GM23338 (cell line): ENCODE measurements at regions not wholly inside any gene's neighbourhood (a gene's known extent, or its start where the extent isn't known, plus 50 kb on each side); places are given as distances from the start of the nearest gene placed in this dataset.

Source experiments
- ATAC-seq: fragments of 200-7000 bp; cut with Tn5 transposase; 3 replicates; pipeline ENCODE4 v1.9.1; 2020
- DNase-seq: peaks from one replicate; pipeline ENCODE4 v3.0.0-alpha.2; 2015; ENCODE audit warnings: low spot score
- H2AFZ ChIP-seq: fragments of 200-600 bp; sonication (generic); 2 replicates; pipeline ENCODE4 v1.8.0; 2016; ENCODE audit warnings: antibody characterized with exemption, mild to moderate bottlenecking, moderate library complexity
- H3F3A ChIP-seq: fragments of 200-600 bp; sonication (generic); replicated peaks from 2 replicates; pipeline ENCODE4 v1.8.0; 2017; ENCODE audit warnings: antibody characterized with exemption, mixed run types, low read depth
- H3K27ac ChIP-seq: fragments of 200-600 bp; sonication (generic); 2 replicates; pipeline ENCODE4 v1.6.1; 2016; ENCODE audit warnings: low read depth
- H3K27me3 ChIP-seq: fragments of 200-600 bp; sonication (generic); 2 replicates; pipeline ENCODE4 v1.8.0; 2016; ENCODE audit warnings: mild to moderate bottlenecking, mixed run types, moderate library complexity; ENCODE audit not compliant: insufficient read depth
- H3K36me3 ChIP-seq: fragments of 200-600 bp; sonication (generic); 2 replicates; pipeline ENCODE4 v1.8.0; 2016; ENCODE audit warnings: mild to moderate bottlenecking; ENCODE audit not compliant: insufficient read depth
- H3K4me1 ChIP-seq: fragments of 200-600 bp; sonication (generic); 2 replicates; pipeline ENCODE4 v1.8.0; 2016; ENCODE audit warnings: mild to moderate bottlenecking, moderate library complexity; ENCODE audit not compliant: insufficient read depth
- H3K4me2 ChIP-seq: fragments of 200-600 bp; sonication (generic); 2 replicates; pipeline ENCODE4 v1.7.1; 2017; ENCODE audit warnings: mixed run types
- H3K4me3 ChIP-seq: fragments of 200-600 bp; sonication (generic); 2 replicates; pipeline ENCODE4 v1.6.1; 2016; ENCODE audit warnings: mixed run types
- H3K79me2 ChIP-seq: fragments of 200-600 bp; sonication (generic); replicated peaks from 2 replicates; pipeline ENCODE4 v1.8.0; 2017; ENCODE audit warnings: mild to moderate bottlenecking; ENCODE audit not compliant: insufficient read depth
- H3K9me2 ChIP-seq: fragments of 200-600 bp; sonication (generic); 2 replicates; pipeline ENCODE4 v1.8.0; 2017; ENCODE audit not compliant: insufficient read depth
- H4K20me1 ChIP-seq: fragments of 200-600 bp; sonication (generic); replicated peaks from 2 replicates; pipeline ENCODE4 v1.8.0; 2017; ENCODE audit warnings: mild to moderate bottlenecking; ENCODE audit not compliant: insufficient read depth
- H3K27ac Mint-ChIP-seq: 2 replicates; pipeline ENCODE4 v1.8.0; 2020; ENCODE audit warnings: inconsistent platforms, mild to moderate bottlenecking, moderate library complexity, mixed read lengths
- H3K27me3 Mint-ChIP-seq: 3 replicates; pipeline ENCODE4 v1.8.0; 2022; ENCODE audit warnings: low read depth, mild to moderate bottlenecking, moderate library complexity, mixed read lengths, inconsistent platforms; ENCODE audit not compliant: insufficient read depth, poor library complexity
- H3K36me3 Mint-ChIP-seq: 3 replicates; pipeline ENCODE4 v1.8.0; 2021; ENCODE audit warnings: low read depth, mild to moderate bottlenecking, inconsistent platforms, moderate library complexity, mixed read lengths
- H3K4me1 Mint-ChIP-seq: 3 replicates; pipeline ENCODE4 v1.8.0; 2020; ENCODE audit warnings: mild to moderate bottlenecking, inconsistent platforms, mixed read lengths
- H3K4me3 Mint-ChIP-seq: 3 replicates; pipeline ENCODE4 v1.8.0; 2021; ENCODE audit warnings: moderate library complexity, mild to moderate bottlenecking, inconsistent platforms, mixed read lengths
- H3K9me3 Mint-ChIP-seq: 3 replicates; pipeline ENCODE4 v1.8.0; 2020; ENCODE audit warnings: moderate library complexity, mild to moderate bottlenecking, inconsistent platforms, mixed read lengths
- CREB1 ChIP-seq: fragments of 250-450 bp; sonication (Bioruptor Pico); IDR thresholded peaks from 2 replicates; pipeline ENCODE4 v1.5.0; 2020; ENCODE audit warnings: low read depth, mild to moderate bottlenecking, moderate library complexity
- CTCF ChIP-seq, 2 experiments: fragments of 200-600 bp in 1 of 2; sonication (generic) in 1 of 2; conservative IDR thresholded peaks; 2 replicates each; pipeline versions ENCODE4 v1.5.1 to v1.6.1; 2016 to 2017; ENCODE audit warnings: antibody characterized with exemption in 2 of 2, low read depth in 2 of 2, mild to moderate bottlenecking in 2 of 2, moderate library complexity in 1 of 2
- EZH2 ChIP-seq: fragments of 200-600 bp; sonication (generic); IDR thresholded peaks from one replicate; pipeline ENCODE4 v1.8.0; 2017; ENCODE audit warnings: antibody characterized with exemption, mild to moderate bottlenecking, low read depth; ENCODE audit not compliant: unreplicated experiment
- JUNB ChIP-seq: IDR thresholded peaks from one replicate; pipeline ENCODE4 v1.6.1; 2016; ENCODE audit warnings: antibody characterized with exemption; ENCODE audit not compliant: unreplicated experiment
- NANOG ChIP-seq: IDR thresholded peaks from 2 replicates; pipeline ENCODE4 v1.6.1; 2016; ENCODE audit warnings: antibody characterized with exemption, borderline replicate concordance
- POLR2AphosphoS5 ChIP-seq: IDR thresholded peaks from 2 replicates; pipeline ENCODE4 v1.6.1; 2016; ENCODE audit warnings: antibody characterized with exemption, low read depth
- ZNF114 ChIP-seq: fragments of 250-450 bp; sonication (Bioruptor Pico); IDR thresholded peaks from 2 replicates; pipeline ENCODE4 v1.5.0; 2020; ENCODE audit warnings: mild to moderate bottlenecking, moderate library complexity
- ZNF462 ChIP-seq: fragments of 250-450 bp; sonication (Bioruptor Pico); IDR thresholded peaks from 2 replicates; pipeline ENCODE4 v1.5.0; 2020; ENCODE audit warnings: mild to moderate bottlenecking, moderate library complexity

- H3K4me2 ChIP-seq = no peak overlapping the region
- no peak overlapping the region for H3K27ac Mint-ChIP-seq
- no peak overlapping the region for H2AFZ ChIP-seq
- H3K27ac ChIP-seq = no peak overlapping the region
- peaks cover 3% of the 10 kb centered on the region; the same call in 2 of the 3 replicates for H3K4me1 Mint-ChIP-seq
- no peaks in the 10 kb centered on the region for H3K79me2 ChIP-seq
- no peak overlapping the region for H3K4me3 Mint-ChIP-seq
- ATAC-seq = no peak
- no peaks in the 10 kb centered on the region for H3K36me3 Mint-ChIP-seq
- H3K36me3 ChIP-seq = no peaks in the 10 kb centered on the region
- H4K20me1 ChIP-seq = no peaks in the 10 kb centered on the region
- no peaks in the 10 kb centered on the region for H3F3A ChIP-seq
- no peaks in the 10 kb centered on the region for H3K4me1 ChIP-seq
- peaks cover 13% of the 10 kb centered on the region for H3K9me2 ChIP-seq
- TF ChIP-seq NANOG (no peak), ZNF462 (CRISPR knock-in tag) (no peak)
- H3K9me3 Mint-ChIP-seq = no peaks in the 10 kb centered on the region; the same call in 1 of the 3 replicates
- DNase-seq = no peak
- peaks cover 9% of the 10 kb centered on the region for H3K27me3 Mint-ChIP-seq
- H3K4me3 ChIP-seq = no peak overlapping the region
- H3K27me3 ChIP-seq = no peaks in the 10 kb centered on the region
Observed at GRCh38 chr14:98940693-98941437, 331.1 kb downstream of the BCL11B start.

GRCh38 chr14:98941481-98941880 is 330.5 kb downstream of the BCL11B start:
- Histone ChIP-seq H4K20me1 (no peaks in the 10 kb centered on the region), H3K4me1 (no peaks in the 10 kb centered on the region), H3K4me3 (no peak overlapping the region), H2AFZ (no peak overlapping the region), H3F3A (no peaks in the 10 kb centered on the region), H3K9me2 (peaks cover 13% of the 10 kb centered on the region), H3K79me2 (no peaks in the 10 kb centered on the region), H3K27me3 (no peaks in the 10 kb centered on the region), H3K36me3 (no peaks in the 10 kb centered on the region), H3K27ac (no peak overlapping the region), H3K4me2 (no peak overlapping the region)
- Mint-ChIP-seq H3K9me3 (no peaks in the 10 kb centered on the region; the same call in 1 of the 3 replicates), H3K27me3 (peaks cover 8% of the 10 kb centered on the region), H3K27ac (no peak overlapping the region), H3K4me1 (peaks cover 3% of the 10 kb centered on the region; the same call in 2 of the 3 replicates), H3K4me3 (no peak overlapping the region), H3K36me3 (no peaks in the 10 kb centered on the region)
- ATAC-seq = no peak
- DNase-seq = no peak
- no peak for TF ChIP-seq POLR2AphosphoS5
- TF ChIP-seq ZNF114 (CRISPR knock-in tag) = no peak
- no peak for TF ChIP-seq CREB1
- no peak for TF ChIP-seq CTCF (conservative IDR thresholded peaks at IDR 0.05; ENCODE audit: low read depth in 2 of 2)
- TF ChIP-seq EZH2 = no peak
- TF ChIP-seq JUNB = no peak
